ENCODE measurements at regions not wholly inside any gene's neighbourhood (a gene's known extent, or its start where the extent isn't known, plus 50 kb on each side); places are given as distances from the start of the nearest gene placed in this dataset.

GRCh38 chr12:41836416-41836815 lies 308.3 kb downstream of the GXYLT1 start:
- Histone ChIP-seq H3K27me3 (no peaks in the 10 kb centered on the region), H3K9ac (ENCODE audit: low read depth in 2 of 2, low read length in 2 of 2) (no peak overlapping the region), H3K36me3 (no peaks in the 10 kb centered on the region), H3K4me3 (no peak overlapping the region), H3K9me3 (no peaks in the 10 kb centered on the region), H3K27ac (no peak overlapping the region), H3K4me1 (no peaks in the 10 kb centered on the region)
- intact Hi-C loops (cut with DNase I) = no loop called here
- no peak for DNase-seq
- no peak for TF ChIP-seq CTCF (IDR thresholded peaks at IDR 0.05)

- Histone ChIP-seq H3K4me3 (no peak overlapping the region), H3K9me3 (no peaks in the 10 kb centered on the region), H3K36me3 (no peaks in the 10 kb centered on the region), H3K27ac (no peak overlapping the region), H3K9ac (ENCODE audit: low read depth in 2 of 2, low read length in 2 of 2) (no peak overlapping the region), H3K4me1 (no peaks in the 10 kb centered on the region), H3K27me3 (no peaks in the 10 kb centered on the region)
- TF ChIP-seq CTCF (IDR thresholded peaks at IDR 0.05) = no peak
- no peak for DNase-seq
- intact Hi-C loops (cut with DNase I) = no loop called here
These were observed 309.1 kb downstream of the GXYLT1 start for GRCh38 chr12:41835556-41835955.

- no peaks in the 10 kb centered on the region for H3K36me3 ChIP-seq
- no peaks in the 10 kb centered on the region for H3K9me3 ChIP-seq
- H3K4me1 ChIP-seq = no peaks in the 10 kb centered on the region
- no peaks in the 10 kb centered on the region for H3K27me3 ChIP-seq
- no peak overlapping the region for H3K27ac ChIP-seq
- H3K9ac ChIP-seq (ENCODE audit: low read depth in 2 of 2, low read length in 2 of 2) = no peak overlapping the region
- TF ChIP-seq CTCF (IDR thresholded peaks at IDR 0.05) = no peak
- no peak for DNase-seq
- no peak overlapping the region for H3K4me3 ChIP-seq
- intact Hi-C loops (cut with DNase I) = no loop called here
These were observed 324.7 kb downstream of the GXYLT1 start for GRCh38 chr12:41819948-41820347.

GRCh38 chr12:41804026-41804425 lies 340.6 kb downstream of the GXYLT1 start:
- H3K36me3 ChIP-seq = no peaks in the 10 kb centered on the region
- H3K4me3 ChIP-seq = no peak overlapping the region
- H3K9me3 ChIP-seq = no peaks in the 10 kb centered on the region
- H3K27me3 ChIP-seq = no peaks in the 10 kb centered on the region
- H3K4me1 ChIP-seq = no peaks in the 10 kb centered on the region
- no peak overlapping the region for H3K27ac ChIP-seq
- TF ChIP-seq CTCF (IDR thresholded peaks at IDR 0.05) = no peak
- intact Hi-C loops (cut with DNase I) = no loop called here
- no peak overlapping the region for H3K9ac ChIP-seq (ENCODE audit: low read depth in 2 of 2, low read length in 2 of 2)
- DNase-seq = no peak

GRCh38 chr12:41802803-41803202 lies 341.9 kb downstream of the GXYLT1 start:
- H3K36me3 ChIP-seq = no peaks in the 10 kb centered on the region
- H3K9ac ChIP-seq (ENCODE audit: low read depth in 2 of 2, low read length in 2 of 2) = no peak overlapping the region
- no peak for DNase-seq
- TF ChIP-seq CTCF (IDR thresholded peaks at IDR 0.05) = no peak
- H3K27ac ChIP-seq = no peak overlapping the region
- H3K27me3 ChIP-seq = no peaks in the 10 kb centered on the region
- no peak overlapping the region for H3K4me3 ChIP-seq
- H3K9me3 ChIP-seq = no peaks in the 10 kb centered on the region
- H3K4me1 ChIP-seq = no peaks in the 10 kb centered on the region
- intact Hi-C loops (cut with DNase I) = no loop called here

GRCh38 chr12:41801261-41801660 lies 343.4 kb downstream of the GXYLT1 start:
- H3K4me3 ChIP-seq = no peak overlapping the region
- intact Hi-C loops (cut with DNase I) = no loop called here
- no peak for DNase-seq
- no peak for TF ChIP-seq CTCF (IDR thresholded peaks at IDR 0.05)
- H3K36me3 ChIP-seq = no peaks in the 10 kb centered on the region
- no peak overlapping the region for H3K9ac ChIP-seq (ENCODE audit: low read depth in 2 of 2, low read length in 2 of 2)
- no peaks in the 10 kb centered on the region for H3K4me1 ChIP-seq
- no peak overlapping the region for H3K27ac ChIP-seq
- H3K27me3 ChIP-seq = no peaks in the 10 kb centered on the region
- no peaks in the 10 kb centered on the region for H3K9me3 ChIP-seq

All from colonic mucosa (tissue), 4 donors.